AG04449 (cell line): ENCODE measurements at regions not wholly inside any gene's neighbourhood (a gene's known extent, or its start where the extent isn't known, plus 50 kb on each side); places are given as distances from the start of the nearest gene placed in this dataset.

ENCODE experiments used
- CTCF ChIA-PET: fragments of 350-600 bp; formaldehyde crosslinking; extraction: SDS; loops from one replicate; lab custom pipeline; 2021; ENCODE audit warnings: antibody characterized with exemption; lab: Yijun Ruan, JAX
- POLR2A ChIA-PET: fragments of 400-600, 350-600 bp; formaldehyde crosslinking; extraction: SDS; loops from one replicate; lab custom pipeline; 2020; ENCODE audit warnings: antibody characterized with exemption, inconsistent platforms; lab: Yijun Ruan, JAX
- DNase-seq: peaks from one replicate; pipeline ENCODE4 v3.0.0-alpha.2; 2010; ENCODE audit warnings: low read depth, low spot score
- H3K4me3 ChIP-seq: 2 replicates; pipeline ENCODE4 v1.5.1; 2011; ENCODE audit warnings: low read depth, mild to moderate bottlenecking, control low read depth, low read length
- TF ChIP-seq, protein P1 (sequence below): IDR thresholded peaks from one replicate; pipeline ENCODE4 v1.5.1; 2011; ENCODE audit warnings: mild to moderate bottlenecking, moderate library complexity, low read length, control low read depth, inconsistent platforms; ENCODE audit not compliant: insufficient read depth; ENCODE audit errors: missing control alignments

DNA sequence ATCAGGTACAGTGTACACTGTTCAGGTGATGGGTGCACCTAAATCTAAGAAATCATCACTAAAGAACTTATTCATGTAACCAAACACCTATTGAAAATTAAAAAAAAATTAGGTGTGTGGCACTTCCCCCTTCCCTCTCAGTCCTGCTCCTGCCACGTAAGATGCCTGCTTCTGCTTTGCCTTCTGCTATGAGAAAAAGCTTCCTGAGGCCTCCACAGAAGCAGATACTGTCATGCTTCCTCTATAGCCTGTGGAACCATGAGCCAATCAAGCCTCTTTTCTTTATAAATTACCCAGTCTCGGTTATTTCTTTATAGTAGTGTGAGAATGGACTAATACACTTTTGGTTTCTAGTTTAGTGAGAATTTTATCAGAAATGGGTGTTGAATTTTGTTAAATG is 459.8 kb upstream of the DIPK2B start:
- ChIA-PET CTCF (no interaction called here), POLR2A (no interaction called here)
- TF ChIP-seq, protein P1, sequence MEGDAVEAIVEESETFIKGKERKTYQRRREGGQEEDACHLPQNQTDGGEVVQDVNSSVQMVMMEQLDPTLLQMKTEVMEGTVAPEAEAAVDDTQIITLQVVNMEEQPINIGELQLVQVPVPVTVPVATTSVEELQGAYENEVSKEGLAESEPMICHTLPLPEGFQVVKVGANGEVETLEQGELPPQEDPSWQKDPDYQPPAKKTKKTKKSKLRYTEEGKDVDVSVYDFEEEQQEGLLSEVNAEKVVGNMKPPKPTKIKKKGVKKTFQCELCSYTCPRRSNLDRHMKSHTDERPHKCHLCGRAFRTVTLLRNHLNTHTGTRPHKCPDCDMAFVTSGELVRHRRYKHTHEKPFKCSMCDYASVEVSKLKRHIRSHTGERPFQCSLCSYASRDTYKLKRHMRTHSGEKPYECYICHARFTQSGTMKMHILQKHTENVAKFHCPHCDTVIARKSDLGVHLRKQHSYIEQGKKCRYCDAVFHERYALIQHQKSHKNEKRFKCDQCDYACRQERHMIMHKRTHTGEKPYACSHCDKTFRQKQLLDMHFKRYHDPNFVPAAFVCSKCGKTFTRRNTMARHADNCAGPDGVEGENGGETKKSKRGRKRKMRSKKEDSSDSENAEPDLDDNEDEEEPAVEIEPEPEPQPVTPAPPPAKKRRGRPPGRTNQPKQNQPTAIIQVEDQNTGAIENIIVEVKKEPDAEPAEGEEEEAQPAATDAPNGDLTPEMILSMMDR: no peak
- no peak overlapping the region for H3K4me3 ChIP-seq
- DNase-seq: no peak

DNA sequence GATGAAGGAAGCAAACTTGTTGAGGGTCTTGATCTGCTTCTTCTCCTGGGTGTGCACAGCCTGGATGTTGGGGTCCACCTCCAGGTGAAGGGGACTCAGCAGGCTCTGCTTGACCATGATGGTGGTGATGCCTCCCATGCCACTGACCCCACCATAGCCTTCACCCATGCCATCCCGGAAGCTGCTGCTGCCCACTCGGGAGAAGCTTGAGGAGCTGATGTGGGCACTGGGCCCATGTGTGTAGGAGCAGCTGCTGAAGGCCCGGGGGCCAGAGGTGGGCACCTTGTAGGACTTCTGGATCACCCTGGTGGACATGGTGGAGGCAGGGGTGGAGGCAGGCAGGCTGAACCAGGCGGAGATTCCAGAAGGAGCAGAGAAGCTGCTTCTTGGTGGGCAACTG is 432.7 kb upstream of the DIPK2B start:
- no peak for DNase-seq
- TF ChIP-seq, protein P1: no peak
- POLR2A ChIA-PET: no interaction called here
- no peak overlapping the region for H3K4me3 ChIP-seq
- CTCF ChIA-PET: no interaction called here

DNA sequence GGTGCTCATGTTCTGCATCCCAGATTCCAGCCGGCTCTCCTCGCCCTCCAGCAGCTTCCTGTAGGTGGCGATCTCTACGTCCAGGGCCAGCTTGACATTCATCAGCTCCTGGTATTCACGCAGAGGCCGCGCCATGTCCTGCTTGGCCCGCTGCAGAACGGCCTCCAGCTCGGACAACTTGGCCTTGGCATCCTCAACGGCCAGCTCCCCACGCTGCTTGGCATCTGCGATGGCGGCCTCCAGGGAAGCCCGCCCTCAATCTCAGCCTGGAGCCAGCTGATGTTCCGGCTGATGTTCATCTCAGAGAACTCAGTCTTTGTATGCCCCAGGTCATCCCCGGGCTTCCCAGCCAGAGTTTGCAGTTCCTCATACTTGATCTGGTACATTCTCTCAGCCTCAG is 431.8 kb upstream of the DIPK2B start:
- ChIA-PET POLR2A (no interaction called here), CTCF (no interaction called here)
- DNase-seq: no peak
- TF ChIP-seq, protein P1: no peak
- no peak overlapping the region for H3K4me3 ChIP-seq

DNA sequence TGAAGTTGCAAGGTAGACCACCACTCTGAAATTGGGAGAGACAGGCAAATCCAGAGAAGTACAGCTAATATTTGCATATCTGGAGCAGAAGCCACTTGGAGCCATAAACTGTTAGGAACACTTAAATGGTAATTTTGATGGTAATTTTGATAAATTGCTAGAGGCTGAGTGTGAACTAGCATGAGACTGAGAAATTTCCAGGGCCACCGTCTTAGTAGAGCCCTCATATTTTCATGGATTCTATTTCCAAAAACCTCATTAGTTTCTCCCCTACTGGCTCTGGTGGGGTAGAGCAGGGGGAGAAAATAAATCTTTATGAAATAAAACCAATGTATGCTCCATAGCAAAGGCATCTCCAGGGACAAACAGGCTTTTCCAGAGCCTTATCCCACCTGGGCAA is 429.4 kb upstream of the DIPK2B start:
- no peak for DNase-seq
- ChIA-PET POLR2A (no interaction called here), CTCF (no interaction called here)
- H3K4me3 ChIP-seq: no peak overlapping the region
- TF ChIP-seq, protein P1: no peak

DNA sequence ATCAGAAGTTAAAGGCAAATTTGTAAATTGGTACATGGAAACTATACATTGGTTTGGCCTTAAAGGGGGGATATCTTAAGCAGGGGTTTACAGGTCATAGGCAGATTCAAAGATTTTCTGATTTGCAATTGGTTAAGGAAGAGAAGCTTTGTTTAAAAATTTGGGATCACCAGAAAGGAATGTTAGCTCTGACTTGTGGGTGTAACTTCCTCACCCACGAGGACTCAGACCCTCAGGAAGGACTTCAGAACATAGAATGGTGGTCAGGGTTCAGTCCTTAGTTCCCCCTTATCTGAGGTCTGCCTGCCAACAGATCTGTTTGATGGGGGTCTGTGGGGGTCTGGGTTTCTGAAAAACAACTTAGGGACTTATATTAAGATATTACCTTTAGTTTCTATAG is 427.4 kb upstream of the DIPK2B start:
- TF ChIP-seq, protein P1: no peak
- CTCF ChIA-PET: no interaction called here
- POLR2A ChIA-PET: interaction anchor here (0.6 to 1.5 kb wide), 2 partner anchors 83 to 181 kb away, joined by 4 read pairs; no protein-coding TSS in a partner anchor

DNA sequence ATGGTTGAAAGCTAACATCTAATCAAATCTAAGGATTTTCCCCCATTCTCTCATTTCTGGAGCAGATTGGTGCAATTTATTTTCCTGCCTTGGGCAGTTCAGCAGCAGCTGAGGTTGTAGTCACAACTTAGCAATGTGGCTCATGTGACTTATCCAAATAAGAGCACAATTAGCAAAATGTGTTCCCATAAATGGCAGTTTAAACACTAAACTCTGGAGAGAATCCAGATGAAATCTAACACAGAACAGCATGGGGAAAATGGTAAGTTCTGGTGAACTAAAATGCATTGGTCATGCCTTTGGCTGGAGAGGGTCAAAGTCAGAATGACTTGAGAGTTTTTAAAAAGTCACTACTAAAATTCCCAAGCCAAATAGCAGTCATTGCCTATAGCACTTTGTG is 422.6 kb upstream of the DIPK2B start:
- CTCF ChIA-PET: interaction anchor here (1.1 kb wide), 1 partner anchor 109 kb away, joined by 3 read pairs; no protein-coding TSS in a partner anchor
- TF ChIP-seq, protein P1: no peak
- DNase-seq: peak; percentile 84
- POLR2A ChIA-PET: interaction anchor here (0.7 to 3.0 kb wide), 5 partner anchors 46 to 144 kb away, joined by 3 to 22 read pairs (median 6); no protein-coding TSS in a partner anchor
- no peak overlapping the region for H3K4me3 ChIP-seq

More for the DNA sequence above, 427.4 kb upstream of the DIPK2B start:
- no peak overlapping the region for H3K4me3 ChIP-seq
- no peak for DNase-seq
